Right atrium auricular region (tissue), 2 donors: ENCODE measurements at regions not wholly inside any gene's neighbourhood (a gene's known extent, or its start where the extent isn't known, plus 50 kb on each side); places are given as distances from the start of the nearest gene placed in this dataset.

ENCODE experiments used
- DNase-seq: peaks from one replicate; pipeline ENCODE4 v3.0.0-alpha.2; 2019; ENCODE audit warnings: low spot score
- H3K27ac ChIP-seq, 2 donors: fragments of 200-600 bp; sonication (generic); 1 replicate in 1 of 2; 2 replicates in 1 of 2; pipeline ENCODE4 v1.5.1; 2016 to 2019
- H3K27me3 ChIP-seq, 2 donors: fragments of 200-600 bp; sonication (generic); one replicate each; pipeline versions ENCODE4 v1.5.1 to v1.6.0; 2017 to 2019
- H3K36me3 ChIP-seq: fragments of 200-600 bp; sonication (generic); one replicate; pipeline ENCODE4 v1.5.1; 2016
- H3K4me1 ChIP-seq, 2 donors: fragments of 200-600 bp; sonication (generic); one replicate each; pipeline versions ENCODE4 v1.5.1 to v1.6.0; 2017 to 2019
- H3K4me3 ChIP-seq, 2 donors: fragments of 200-600 bp; sonication (generic); 1 replicate in 1 of 2; 2 replicates in 1 of 2; pipeline ENCODE4 v1.5.1; 2017 to 2019; ENCODE audit warnings: mild to moderate bottlenecking in 1 of 2, moderate library complexity in 1 of 2
- H3K9me3 ChIP-seq, 2 donors: fragments of 200-600 bp; sonication (generic); one replicate each; pipeline ENCODE4 v1.5.1; 2019
- TF ChIP-seq, protein P1 (sequence below), 2 donors: fragments of 200-600 bp; sonication (generic); IDR thresholded peaks; one replicate each; pipeline ENCODE4 v1.5.1; 2019; ENCODE audit warnings: antibody characterized with exemption in 2 of 2

DNA sequence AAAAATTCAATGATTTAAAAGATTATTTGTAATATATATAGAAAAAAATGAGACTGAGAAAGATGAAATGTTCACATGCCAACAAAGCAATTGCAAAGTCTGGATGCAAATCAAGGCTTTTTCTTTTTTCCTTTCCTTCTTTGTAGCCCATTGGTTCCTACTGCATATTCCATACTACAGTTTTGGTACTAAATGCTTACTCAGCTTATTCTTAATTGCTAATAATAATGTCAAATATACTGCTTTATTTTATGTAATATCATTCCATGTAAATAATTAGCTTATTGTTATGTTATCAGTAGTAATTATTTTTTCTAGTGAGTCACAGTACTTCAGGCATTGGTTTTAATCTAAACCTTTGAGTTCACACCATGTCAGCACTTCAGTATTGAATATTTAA lies 407.4 kb upstream of the LRRTM1 start:
- H3K36me3 ChIP-seq = no peaks in the 10 kb centered on the region
- no peaks in the 10 kb centered on the region for H3K27me3 ChIP-seq
- H3K4me3 ChIP-seq = no peak overlapping the region
- DNase-seq = no peak
- TF ChIP-seq, protein P1, sequence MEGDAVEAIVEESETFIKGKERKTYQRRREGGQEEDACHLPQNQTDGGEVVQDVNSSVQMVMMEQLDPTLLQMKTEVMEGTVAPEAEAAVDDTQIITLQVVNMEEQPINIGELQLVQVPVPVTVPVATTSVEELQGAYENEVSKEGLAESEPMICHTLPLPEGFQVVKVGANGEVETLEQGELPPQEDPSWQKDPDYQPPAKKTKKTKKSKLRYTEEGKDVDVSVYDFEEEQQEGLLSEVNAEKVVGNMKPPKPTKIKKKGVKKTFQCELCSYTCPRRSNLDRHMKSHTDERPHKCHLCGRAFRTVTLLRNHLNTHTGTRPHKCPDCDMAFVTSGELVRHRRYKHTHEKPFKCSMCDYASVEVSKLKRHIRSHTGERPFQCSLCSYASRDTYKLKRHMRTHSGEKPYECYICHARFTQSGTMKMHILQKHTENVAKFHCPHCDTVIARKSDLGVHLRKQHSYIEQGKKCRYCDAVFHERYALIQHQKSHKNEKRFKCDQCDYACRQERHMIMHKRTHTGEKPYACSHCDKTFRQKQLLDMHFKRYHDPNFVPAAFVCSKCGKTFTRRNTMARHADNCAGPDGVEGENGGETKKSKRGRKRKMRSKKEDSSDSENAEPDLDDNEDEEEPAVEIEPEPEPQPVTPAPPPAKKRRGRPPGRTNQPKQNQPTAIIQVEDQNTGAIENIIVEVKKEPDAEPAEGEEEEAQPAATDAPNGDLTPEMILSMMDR (IDR thresholded peaks at IDR 0.05) = no peak
- H3K4me1 ChIP-seq = no peaks in the 10 kb centered on the region
- H3K27ac ChIP-seq = no peak overlapping the region
- no peaks in the 10 kb centered on the region for H3K9me3 ChIP-seq

DNA sequence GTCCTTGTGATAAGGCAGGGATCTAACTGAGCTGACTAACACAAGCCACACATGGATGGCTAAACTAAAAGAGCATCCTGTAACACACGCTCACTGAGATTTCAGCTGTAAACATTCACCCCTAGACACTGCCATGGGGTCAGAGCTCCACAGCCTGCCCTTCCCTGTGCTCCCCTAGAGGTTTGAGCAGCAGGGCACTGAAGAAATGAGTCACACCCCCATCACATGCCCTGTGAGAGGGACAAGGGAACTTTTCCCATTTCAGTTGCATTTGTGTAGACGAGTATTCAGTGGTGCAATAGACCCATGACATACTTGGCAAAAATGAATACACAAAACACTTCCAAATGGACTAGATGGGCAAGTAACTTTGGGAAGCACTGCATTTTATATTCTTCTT lies 402.4 kb upstream of the LRRTM1 start:
- no peaks in the 10 kb centered on the region for H3K36me3 ChIP-seq
- no peaks in the 10 kb centered on the region for H3K4me1 ChIP-seq
- TF ChIP-seq, protein P1 (IDR thresholded peaks at IDR 0.05) = no peak
- no peaks in the 10 kb centered on the region for H3K27me3 ChIP-seq
- no peak for DNase-seq
- no peaks in the 10 kb centered on the region for H3K9me3 ChIP-seq
- no peak overlapping the region for H3K27ac ChIP-seq
- H3K4me3 ChIP-seq = no peak overlapping the region

DNA sequence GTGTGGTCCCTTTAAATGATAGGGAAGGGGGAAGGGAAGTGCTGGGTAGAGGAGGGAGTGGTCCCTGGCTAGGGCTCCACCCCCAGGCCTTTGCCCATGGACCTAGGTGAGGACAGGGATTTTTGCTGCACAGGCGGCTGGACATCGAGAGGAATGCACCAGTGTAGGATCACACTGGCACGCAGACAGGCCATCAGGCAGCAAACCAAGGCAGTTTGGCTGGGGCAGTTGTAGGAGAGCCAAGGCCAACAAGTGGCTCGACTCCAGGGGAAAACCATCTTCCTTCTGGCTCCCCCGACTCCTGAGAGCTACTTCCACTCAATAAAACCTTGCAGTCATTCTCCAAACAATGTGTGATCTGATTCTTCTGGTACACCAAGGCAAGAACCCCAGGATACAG lies 402.0 kb upstream of the LRRTM1 start:
- H3K27ac ChIP-seq = no peak overlapping the region
- H3K36me3 ChIP-seq = no peaks in the 10 kb centered on the region
- H3K9me3 ChIP-seq = no peaks in the 10 kb centered on the region
- H3K4me1 ChIP-seq = no peaks in the 10 kb centered on the region
- H3K27me3 ChIP-seq = no peaks in the 10 kb centered on the region
- DNase-seq = no peak
- TF ChIP-seq, protein P1 (IDR thresholded peaks at IDR 0.05) = no peak
- no peak overlapping the region for H3K4me3 ChIP-seq

DNA sequence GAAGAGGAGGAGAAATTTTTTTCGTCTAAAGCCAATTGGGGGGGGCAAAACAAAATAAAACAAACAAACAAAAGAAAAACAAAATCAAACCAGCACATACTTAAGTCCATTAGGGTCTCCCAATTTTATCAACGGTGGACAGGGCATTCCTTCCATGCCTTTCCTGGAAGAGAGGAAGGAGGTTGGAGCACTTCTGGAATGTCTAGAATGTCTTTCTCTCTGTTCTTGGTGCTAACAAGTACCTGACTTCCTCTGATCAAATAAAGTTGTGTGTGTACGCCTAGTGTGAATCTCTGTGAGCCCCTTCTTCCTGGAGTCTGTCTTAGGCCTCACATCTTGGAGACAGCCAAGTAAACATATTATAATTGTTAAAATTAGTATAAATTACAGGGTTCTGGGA lies 399.0 kb upstream of the LRRTM1 start:
- Histone ChIP-seq H3K27ac (no peak overlapping the region), H3K27me3 (no peaks in the 10 kb centered on the region), H3K4me1 (no peaks in the 10 kb centered on the region), H3K36me3 (no peaks in the 10 kb centered on the region), H3K9me3 (no peaks in the 10 kb centered on the region), H3K4me3 (no peak overlapping the region)
- TF ChIP-seq, protein P1 (IDR thresholded peaks at IDR 0.05) = no peak
- no peak for DNase-seq

DNA sequence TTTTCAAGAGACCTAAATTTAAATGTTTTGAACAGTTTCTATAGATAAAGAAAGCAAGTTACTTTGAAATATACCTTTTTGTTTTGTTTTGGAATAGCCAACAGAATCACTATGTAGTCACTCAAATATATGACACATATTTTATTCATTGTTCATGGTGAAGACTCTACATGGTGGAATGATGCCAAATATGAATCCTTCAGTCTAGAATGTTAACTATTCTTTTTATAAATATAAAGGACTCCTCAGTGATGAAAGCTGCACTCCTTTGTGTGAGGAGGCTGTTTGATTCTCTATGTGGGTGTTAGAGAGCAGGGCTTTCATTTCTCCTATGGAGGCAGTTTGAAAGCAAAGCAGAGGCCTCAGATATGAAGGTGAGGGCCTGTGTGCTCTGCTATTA lies 396.4 kb upstream of the LRRTM1 start:
- no peaks in the 10 kb centered on the region for H3K27me3 ChIP-seq
- no peaks in the 10 kb centered on the region for H3K4me1 ChIP-seq
- no peak overlapping the region for H3K4me3 ChIP-seq
- H3K27ac ChIP-seq = no peak overlapping the region
- TF ChIP-seq, protein P1 (IDR thresholded peaks at IDR 0.05) = no peak
- H3K36me3 ChIP-seq = no peaks in the 10 kb centered on the region
- DNase-seq = no peak
- H3K9me3 ChIP-seq = no peaks in the 10 kb centered on the region
